Testis (tissue), 2 donors: ENCODE measurements at regions not wholly inside any gene's neighbourhood (a gene's known extent, or its start where the extent isn't known, plus 50 kb on each side); places are given as distances from the start of the nearest gene placed in this dataset.

Experiments
- DNase-seq: peaks from one replicate; pipeline ENCODE4 v3.0.0-alpha.2; 2019
- H3K27ac ChIP-seq, 2 donors: fragments of 200-600 bp; sonication (generic); one replicate each; pipeline ENCODE4 v1.5.1; 2019
- H3K27me3 ChIP-seq: fragments of 200-600 bp; sonication (generic); one replicate; pipeline ENCODE4 v1.5.1; 2019
- H3K36me3 ChIP-seq: fragments of 200-600 bp; sonication (generic); one replicate; pipeline ENCODE4 v1.5.1; 2017; ENCODE audit warnings: low read depth; ENCODE audit errors: missing control alignments
- H3K4me1 ChIP-seq: fragments of 200-600 bp; sonication (generic); one replicate; pipeline ENCODE4 v1.5.1; 2019
- H3K4me3 ChIP-seq, 2 donors: fragments of 200-600 bp; sonication (generic); one replicate each; pipeline ENCODE4 v1.5.1; 2017 to 2019
- H3K9me3 ChIP-seq: fragments of 200-600 bp; sonication (generic); one replicate; pipeline ENCODE4 v1.5.1; 2017
- POLR2A ChIP-seq: fragments of 450-650 bp; IDR thresholded peaks from one replicate; pipeline ENCODE4 v1.6.1; 2017; ENCODE audit warnings: antibody characterized with exemption, mild to moderate bottlenecking, moderate library complexity
- WGBS, 2 donors: methylation state at CpG; one replicate each; pipeline ENCODE4 v1.1.5; 2018; 5-methylcytosine and 5-hydroxymethylcytosine counted together
- intact Hi-C: fragments of 100-400 bp; cut with DNase I; formaldehyde crosslinking; loops from one replicate; pipeline ENCODE4 v1.15.1; 2023; ENCODE audit warnings: low total_unique reads
- TF ChIP-seq, protein P1 (sequence below), 3 experiments: fragments of 450-650 bp in 2 of 3; fragments of 200-600 bp in 1 of 3; sonication (generic) in 1 of 3; IDR thresholded peaks; one replicate each; pipeline ENCODE4 v1.5.1; 2016 to 2019; ENCODE audit warnings: antibody characterized with exemption in 3 of 3, mild to moderate bottlenecking in 2 of 3, moderate library complexity in 1 of 3

DNA sequence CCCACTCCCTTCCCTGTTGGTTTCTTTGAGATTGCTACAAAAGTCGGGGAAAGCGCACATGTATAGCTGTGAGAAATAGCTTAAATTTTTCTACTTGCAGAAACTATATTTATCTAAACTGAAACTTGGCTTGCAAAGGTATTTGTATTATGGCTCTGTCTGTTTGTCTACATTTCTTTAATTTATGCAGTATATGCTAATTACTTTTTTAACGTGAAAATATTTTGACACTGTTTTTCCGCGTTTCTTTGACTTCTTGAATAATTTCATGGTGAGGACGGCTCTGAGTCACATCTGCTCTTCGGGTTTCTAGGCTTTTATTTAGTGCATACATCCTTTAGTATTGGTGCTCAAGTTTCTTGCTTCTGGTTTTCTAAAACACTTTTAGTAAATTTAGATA, 182.1 kb upstream of the ZRANB2 start:
- no peak overlapping the region for H3K27ac ChIP-seq
- intact Hi-C loops, result no loop called here
- no peaks in the 10 kb centered on the region for H3K27me3 ChIP-seq
- no peak overlapping the region for H3K4me3 ChIP-seq
- no peaks in the 10 kb centered on the region for H3K4me1 ChIP-seq
- no peak for DNase-seq
- WGBS, 2 donors, result 75% methylated on average over 7 of the region's 7 CpGs
- no peaks in the 10 kb centered on the region for H3K9me3 ChIP-seq
- TF ChIP-seq, protein P1, sequence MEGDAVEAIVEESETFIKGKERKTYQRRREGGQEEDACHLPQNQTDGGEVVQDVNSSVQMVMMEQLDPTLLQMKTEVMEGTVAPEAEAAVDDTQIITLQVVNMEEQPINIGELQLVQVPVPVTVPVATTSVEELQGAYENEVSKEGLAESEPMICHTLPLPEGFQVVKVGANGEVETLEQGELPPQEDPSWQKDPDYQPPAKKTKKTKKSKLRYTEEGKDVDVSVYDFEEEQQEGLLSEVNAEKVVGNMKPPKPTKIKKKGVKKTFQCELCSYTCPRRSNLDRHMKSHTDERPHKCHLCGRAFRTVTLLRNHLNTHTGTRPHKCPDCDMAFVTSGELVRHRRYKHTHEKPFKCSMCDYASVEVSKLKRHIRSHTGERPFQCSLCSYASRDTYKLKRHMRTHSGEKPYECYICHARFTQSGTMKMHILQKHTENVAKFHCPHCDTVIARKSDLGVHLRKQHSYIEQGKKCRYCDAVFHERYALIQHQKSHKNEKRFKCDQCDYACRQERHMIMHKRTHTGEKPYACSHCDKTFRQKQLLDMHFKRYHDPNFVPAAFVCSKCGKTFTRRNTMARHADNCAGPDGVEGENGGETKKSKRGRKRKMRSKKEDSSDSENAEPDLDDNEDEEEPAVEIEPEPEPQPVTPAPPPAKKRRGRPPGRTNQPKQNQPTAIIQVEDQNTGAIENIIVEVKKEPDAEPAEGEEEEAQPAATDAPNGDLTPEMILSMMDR (IDR thresholded peaks at IDR 0.05), result no peak
- no peak for TF ChIP-seq POLR2A
- H3K36me3 ChIP-seq, result no peaks in the 10 kb centered on the region

GRCh38 chr1:71252900-71253299, 172.1 kb upstream of the ZRANB2 start:
- Histone ChIP-seq H3K27me3 (no peaks in the 10 kb centered on the region), H3K27ac (no peak overlapping the region), H3K4me3 (no peak overlapping the region), H3K9me3 (no peaks in the 10 kb centered on the region), H3K4me1 (no peaks in the 10 kb centered on the region), H3K36me3 (no peaks in the 10 kb centered on the region)
- WGBS, 2 donors, result 63 to 77% methylated on average over 3 of the region's 3 CpGs
- intact Hi-C loops, result no loop called here
- no peak for DNase-seq
- TF ChIP-seq, protein P1 (IDR thresholded peaks at IDR 0.05), result no peak
- no peak for TF ChIP-seq POLR2A

DNA sequence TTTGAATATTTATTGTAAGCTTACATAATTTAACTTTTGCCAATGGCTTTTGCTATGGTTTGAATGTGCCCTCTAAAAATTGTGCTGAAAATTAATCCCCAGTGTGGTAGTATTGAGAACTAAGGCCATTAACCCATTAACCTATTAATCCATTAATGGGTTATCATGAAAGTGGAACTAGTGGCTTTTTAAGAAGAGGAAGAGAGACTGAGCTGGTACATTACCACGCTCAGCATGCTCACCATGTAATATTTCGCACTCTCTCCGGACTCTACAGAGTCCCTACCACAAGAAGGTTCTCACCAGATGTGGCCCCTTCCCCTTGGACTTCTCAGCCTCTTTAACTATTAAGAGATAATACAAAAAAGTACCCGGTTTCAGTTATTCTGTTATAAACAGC, 164.4 kb upstream of the ZRANB2 start:
- Histone ChIP-seq H3K27ac (no peak overlapping the region), H3K4me3 (no peak overlapping the region), H3K9me3 (no peaks in the 10 kb centered on the region), H3K27me3 (no peaks in the 10 kb centered on the region), H3K4me1 (no peaks in the 10 kb centered on the region), H3K36me3 (no peaks in the 10 kb centered on the region)
- no peak for DNase-seq
- 96 to 97% methylated on average over 4 of the region's 4 CpGs for WGBS, 2 donors
- intact Hi-C loops, result no loop called here
- TF ChIP-seq POLR2A, result no peak
- TF ChIP-seq, protein P1 (IDR thresholded peaks at IDR 0.05), result no peak

DNA sequence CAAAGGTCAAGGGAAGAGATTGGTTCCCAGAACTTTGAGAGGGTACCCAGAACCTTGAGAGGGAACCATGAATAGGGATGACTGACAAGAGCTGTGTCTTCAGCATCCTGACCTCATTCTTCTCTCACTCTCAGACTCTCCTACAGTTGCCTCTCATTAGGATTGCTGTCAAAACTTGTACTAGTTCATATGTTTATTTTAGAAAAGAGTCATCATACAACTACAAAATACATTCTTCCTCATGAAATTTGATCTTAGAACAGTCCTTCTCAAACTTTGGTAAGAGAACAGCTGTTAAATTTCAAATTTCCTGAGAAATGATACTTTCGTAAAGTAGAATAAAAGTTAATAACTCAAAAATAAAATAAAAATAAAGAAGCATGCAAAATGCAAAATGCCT, 161.4 kb upstream of the ZRANB2 start:
- TF ChIP-seq, protein P1 (IDR thresholded peaks at IDR 0.05), result no peak
- TF ChIP-seq POLR2A, result no peak
- no peak overlapping the region for H3K27ac ChIP-seq
- DNase-seq, result no peak
- intact Hi-C loops, result no loop called here
- no peaks in the 10 kb centered on the region for H3K9me3 ChIP-seq
- H3K36me3 ChIP-seq, result no peaks in the 10 kb centered on the region
- H3K27me3 ChIP-seq, result no peaks in the 10 kb centered on the region
- 86 to 88% methylated on average over 1 of the region's 1 CpG for WGBS, 2 donors
- no peaks in the 10 kb centered on the region for H3K4me1 ChIP-seq
- H3K4me3 ChIP-seq, result no peak overlapping the region

DNA sequence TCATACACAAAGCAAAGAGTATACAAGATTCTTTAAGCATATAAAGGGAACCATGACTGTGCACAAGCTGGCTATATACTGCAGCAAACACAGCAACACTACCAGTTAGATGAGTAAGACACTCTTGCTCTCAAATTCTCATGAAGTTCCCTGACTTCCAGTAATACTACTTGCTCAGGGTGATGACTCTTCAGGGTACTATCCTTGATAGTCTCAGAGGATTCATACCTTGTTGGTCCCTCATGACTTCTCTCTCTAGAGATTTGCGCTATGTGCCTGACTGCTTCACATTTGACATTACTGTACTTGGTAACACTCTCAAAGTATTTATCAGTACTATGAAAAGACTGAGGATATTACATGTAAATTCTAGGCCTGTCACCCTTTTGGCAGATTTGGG, 159.8 kb upstream of the ZRANB2 start:
- H3K27ac ChIP-seq, result no peak overlapping the region
- no peak overlapping the region for H3K4me3 ChIP-seq
- H3K27me3 ChIP-seq, result no peaks in the 10 kb centered on the region
- DNase-seq, result no peak
- no peaks in the 10 kb centered on the region for H3K4me1 ChIP-seq
- TF ChIP-seq POLR2A, result no peak
- TF ChIP-seq, protein P1 (IDR thresholded peaks at IDR 0.05), result no peak
- no peaks in the 10 kb centered on the region for H3K9me3 ChIP-seq
- intact Hi-C loops, result no loop called here
- 100% methylated on average over 1 of the region's 1 CpG for WGBS, 2 donors
- no peaks in the 10 kb centered on the region for H3K36me3 ChIP-seq
